ENCODE measurements at regions not wholly inside any gene's neighbourhood (a gene's known extent, or its start where the extent isn't known, plus 50 kb on each side); places are given as distances from the start of the nearest gene placed in this dataset.
"Not testable (repeated sequence)": the region's sequence is repeated elsewhere in the genome, so short reads cannot be mapped to it uniquely, and the experiment has no call there.

DNA sequence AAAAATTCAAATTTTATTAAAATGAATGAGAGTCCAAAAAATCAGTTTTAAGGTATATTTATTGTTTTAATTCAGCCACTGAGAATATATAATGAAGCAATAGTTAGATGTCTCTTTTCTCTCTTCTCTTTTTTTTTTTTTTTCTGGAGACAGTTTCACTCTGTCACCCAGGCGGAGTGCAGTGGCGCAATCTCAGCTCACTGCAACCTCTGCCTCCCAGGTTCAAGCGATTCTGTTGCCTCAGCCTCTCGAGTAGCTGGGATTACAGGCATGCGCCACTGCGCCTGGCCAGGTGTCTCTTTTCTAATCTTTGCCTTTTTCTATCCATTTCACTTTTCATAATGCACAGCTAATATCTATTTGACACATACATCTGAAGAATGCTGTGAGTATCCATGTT, 307.1 kb upstream of the RGS6 start:
- ChIA-PET POLR2A (ENCODE audit: low non-redundant PET) (no interaction called here), CTCF (no interaction called here)
- H3K27ac ChIP-seq: no peak overlapping the region
- no peak for DNase-seq (ENCODE audit: low spot score)
- TF ChIP-seq, protein P1, sequence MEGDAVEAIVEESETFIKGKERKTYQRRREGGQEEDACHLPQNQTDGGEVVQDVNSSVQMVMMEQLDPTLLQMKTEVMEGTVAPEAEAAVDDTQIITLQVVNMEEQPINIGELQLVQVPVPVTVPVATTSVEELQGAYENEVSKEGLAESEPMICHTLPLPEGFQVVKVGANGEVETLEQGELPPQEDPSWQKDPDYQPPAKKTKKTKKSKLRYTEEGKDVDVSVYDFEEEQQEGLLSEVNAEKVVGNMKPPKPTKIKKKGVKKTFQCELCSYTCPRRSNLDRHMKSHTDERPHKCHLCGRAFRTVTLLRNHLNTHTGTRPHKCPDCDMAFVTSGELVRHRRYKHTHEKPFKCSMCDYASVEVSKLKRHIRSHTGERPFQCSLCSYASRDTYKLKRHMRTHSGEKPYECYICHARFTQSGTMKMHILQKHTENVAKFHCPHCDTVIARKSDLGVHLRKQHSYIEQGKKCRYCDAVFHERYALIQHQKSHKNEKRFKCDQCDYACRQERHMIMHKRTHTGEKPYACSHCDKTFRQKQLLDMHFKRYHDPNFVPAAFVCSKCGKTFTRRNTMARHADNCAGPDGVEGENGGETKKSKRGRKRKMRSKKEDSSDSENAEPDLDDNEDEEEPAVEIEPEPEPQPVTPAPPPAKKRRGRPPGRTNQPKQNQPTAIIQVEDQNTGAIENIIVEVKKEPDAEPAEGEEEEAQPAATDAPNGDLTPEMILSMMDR (conservative IDR thresholded peaks at IDR 0.05; ENCODE audit: low read depth): no peak

GRCh38 chr14:71625891-71626701, 306.1 kb upstream of the RGS6 start:
- DNase-seq (ENCODE audit: low spot score): no peak

DNA sequence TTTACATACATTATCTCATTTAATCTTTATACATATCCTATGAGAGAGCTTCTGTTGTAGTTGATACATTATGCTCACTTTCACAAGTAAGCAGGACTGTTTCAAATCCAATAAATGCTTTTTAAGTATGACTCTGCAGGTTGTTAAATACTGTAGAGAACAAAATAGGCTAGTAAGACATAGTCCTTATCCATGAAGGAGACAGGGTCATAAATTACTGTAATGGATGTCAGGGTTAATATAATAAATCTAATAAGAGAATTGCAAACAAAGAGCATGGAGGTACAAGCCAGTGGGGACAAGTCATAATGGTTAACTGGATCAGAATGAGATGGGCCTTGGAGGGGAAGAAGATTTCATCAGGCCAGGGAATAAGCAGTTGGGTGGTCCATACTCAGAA, 303.8 kb upstream of the RGS6 start:
- ChIA-PET POLR2A (ENCODE audit: low non-redundant PET) (no interaction called here), CTCF (no interaction called here)
- no peak overlapping the region for H3K27ac ChIP-seq
- no peak for DNase-seq (ENCODE audit: low spot score)
- TF ChIP-seq, protein P1 (conservative IDR thresholded peaks at IDR 0.05; ENCODE audit: low read depth): no peak

More at GRCh38 chr14:71625891-71626701, 306.1 kb upstream of the RGS6 start:
- TF ChIP-seq, protein P1 (conservative IDR thresholded peaks at IDR 0.05; ENCODE audit: low read depth): no peak
- CTCF ChIA-PET: interaction anchor here (0.7 kb wide), 2 partner anchors 9 to 281 kb away, joined by 3 read pairs; no protein-coding TSS in a partner anchor
- H3K27ac ChIP-seq: no peak overlapping the region
- POLR2A ChIA-PET (ENCODE audit: low non-redundant PET): no interaction called here

DNA sequence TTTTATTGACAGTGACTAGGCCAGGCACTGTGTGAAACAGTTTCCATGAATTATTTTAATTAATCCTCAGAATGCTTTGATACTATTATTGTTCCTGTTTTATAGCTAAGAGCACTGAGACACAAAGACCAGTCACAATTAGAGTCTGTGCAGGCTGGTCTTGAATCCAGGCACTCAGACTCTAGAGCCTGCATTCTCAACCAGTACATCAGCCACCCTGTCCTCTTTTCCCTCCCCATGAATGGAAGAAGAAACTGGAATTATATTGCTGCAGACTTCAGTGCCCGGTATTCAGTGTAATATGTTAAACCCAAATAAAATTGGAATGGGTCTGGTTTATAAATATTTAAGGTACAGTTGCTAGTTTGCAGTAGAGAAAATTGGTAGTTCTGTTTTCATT, 303.0 kb upstream of the RGS6 start:
- H3K27ac ChIP-seq: no peak overlapping the region
- TF ChIP-seq, protein P1 (conservative IDR thresholded peaks at IDR 0.05; ENCODE audit: low read depth): no peak
- ChIA-PET POLR2A (ENCODE audit: low non-redundant PET) (no interaction called here), CTCF (no interaction called here)
- DNase-seq (ENCODE audit: low spot score): no peak

DNA sequence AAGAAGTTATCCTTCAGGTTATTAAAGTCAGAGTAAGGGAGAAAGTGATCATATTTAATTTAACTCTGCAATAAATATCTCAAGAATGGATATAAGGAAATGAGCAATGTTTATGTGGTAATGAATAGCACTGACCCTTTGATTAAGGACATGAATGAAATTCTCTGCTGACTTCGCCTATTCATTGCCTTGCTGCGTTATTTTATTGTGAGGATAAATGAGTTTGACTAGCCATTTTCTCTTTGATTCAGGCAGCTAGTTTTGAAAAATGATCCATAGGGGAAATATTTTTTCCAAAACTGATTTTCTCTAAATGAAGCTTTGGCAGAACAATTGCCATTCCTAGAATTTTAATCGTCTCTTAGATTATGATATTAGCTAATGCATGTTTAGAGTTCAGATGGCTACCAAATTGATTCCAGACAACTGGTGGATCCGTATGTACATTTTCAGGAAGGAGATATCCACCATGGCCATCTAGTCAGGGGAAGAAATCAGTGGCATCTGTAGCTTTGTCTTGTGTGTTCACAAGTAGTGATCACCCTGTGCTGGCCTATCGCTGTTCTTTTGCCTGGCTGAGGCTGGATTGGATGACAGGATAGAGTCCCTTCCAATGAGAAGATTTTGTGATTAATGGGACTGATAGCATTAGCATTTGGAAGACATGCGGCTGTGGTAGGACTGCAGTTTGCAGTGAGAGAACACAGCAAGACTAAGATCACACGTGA, 302.3 kb upstream of the RGS6 start:
- no peak for DNase-seq (ENCODE audit: low spot score)
- no peak overlapping the region for H3K27ac ChIP-seq
- ChIA-PET CTCF (interaction anchor here (0.6 kb wide), 1 partner anchor 9 kb away, joined by 3 read pairs; no protein-coding TSS in a partner anchor), POLR2A (ENCODE audit: low non-redundant PET) (no interaction called here)
- TF ChIP-seq, protein P1 (conservative IDR thresholded peaks at IDR 0.05; ENCODE audit: low read depth): no peak

- H3K27ac ChIP-seq; POLR2A ChIA-PET (ENCODE audit: low non-redundant PET); CTCF ChIA-PET; DNase-seq (ENCODE audit: low spot score): not testable (repeated sequence)
These were observed 301.2 kb upstream of the RGS6 start for GRCh38 chr14:71631030-71631429.

- TF ChIP-seq, protein P1 (conservative IDR thresholded peaks at IDR 0.05; ENCODE audit: low read depth): no peak
- ChIA-PET CTCF (no interaction called here), POLR2A (ENCODE audit: low non-redundant PET) (no interaction called here)
- no peak overlapping the region for H3K27ac ChIP-seq
- DNase-seq (ENCODE audit: low spot score): no peak
These were observed 299.7 kb upstream of the RGS6 start for GRCh38 chr14:71632440-71632946.
